Neural cell (in vitro differentiated cells): ENCODE measurements at regions not wholly inside any gene's neighbourhood (a gene's known extent, or its start where the extent isn't known, plus 50 kb on each side); places are given as distances from the start of the nearest gene placed in this dataset.

Source experiments
- H2AFZ ChIP-seq: fragments of 200-600, 300-800 bp; sonication (generic), shearing (Covaris generic); 2 replicates; pipeline ENCODE4 v1.6.0; 2014; ENCODE audit warnings: low read depth, mild to moderate bottlenecking, antibody characterized with exemption, low read length, moderate library complexity
- H3F3A ChIP-seq: fragments of 200-600 bp; shearing (Covaris generic); 2 replicates; pipeline ENCODE4 v1.6.1; 2016; ENCODE audit warnings: mild to moderate bottlenecking, moderate library complexity, mixed read lengths, antibody characterized with exemption, low read length; ENCODE audit not compliant: insufficient read depth, poor library complexity, severe bottlenecking
- H3K27ac ChIP-seq: fragments of 200-600, 300-800 bp; sonication (generic), shearing (Covaris generic); 2 replicates; pipeline ENCODE4 v1.5.1; 2014; ENCODE audit warnings: mild to moderate bottlenecking, low read length, moderate library complexity
- H3K27me3 ChIP-seq: fragments of 300-800, 200-600 bp; sonication (generic), shearing (Covaris generic); 2 replicates; pipeline ENCODE4 v1.6.0; 2014; ENCODE audit warnings: mild to moderate bottlenecking, low read depth, low read length, moderate library complexity; ENCODE audit not compliant: insufficient read depth
- H3K36me3 ChIP-seq: fragments of 300-800, 200-600 bp; sonication (generic), shearing (Covaris generic); 2 replicates; pipeline ENCODE4 v1.5.1; 2014; ENCODE audit warnings: mild to moderate bottlenecking, antibody characterized with exemption, low read length, moderate library complexity; ENCODE audit not compliant: insufficient read depth
- H3K4me2 ChIP-seq: fragments of 300-800, 200-600 bp; sonication (generic), shearing (Covaris generic); 2 replicates; pipeline ENCODE4 v1.6.0; 2014; ENCODE audit warnings: mild to moderate bottlenecking, low read length
- H3K4me3 ChIP-seq: fragments of 300-800, 200-600 bp; sonication (generic), shearing (Covaris generic); 2 replicates; pipeline ENCODE4 v1.5.1; 2014; ENCODE audit warnings: mild to moderate bottlenecking, low read length, moderate library complexity
- H3K79me2 ChIP-seq: fragments of 200-600 bp; shearing (Covaris generic); replicated peaks from 2 replicates; pipeline ENCODE4 v1.6.0; 2014; ENCODE audit warnings: mild to moderate bottlenecking, low read length, moderate library complexity; ENCODE audit not compliant: insufficient read depth
- H3K9ac ChIP-seq: fragments of 300-800, 200-600 bp; sonication (generic), shearing (Covaris generic); 2 replicates; pipeline ENCODE4 v1.6.1; 2016; ENCODE audit warnings: mild to moderate bottlenecking, low read length, mixed read lengths
- H3K9me2 ChIP-seq: fragments of 200-600 bp; shearing (Covaris generic); 2 replicates; pipeline ENCODE4 v1.6.1; 2016; ENCODE audit warnings: mild to moderate bottlenecking, low read length, mixed read lengths; ENCODE audit not compliant: insufficient read depth
- H3K9me3 ChIP-seq: fragments of 200-600, 300-800 bp; sonication (generic), shearing (Covaris generic); 2 replicates; pipeline ENCODE4 v1.6.1; 2016; ENCODE audit warnings: mild to moderate bottlenecking, mixed run types, low read length, moderate library complexity, mixed read lengths
- H4K20me1 ChIP-seq: fragments of 200-600 bp; shearing (Covaris generic); 2 replicates; pipeline ENCODE4 v1.6.1; 2016; ENCODE audit warnings: mild to moderate bottlenecking, mixed run types; ENCODE audit not compliant: insufficient read depth
- EP300 ChIP-seq: fragments of 450-650 bp; conservative IDR thresholded peaks from 2 replicates; pipeline ENCODE4 v1.6.1; 2014; ENCODE audit warnings: antibody characterized with exemption, mild to moderate bottlenecking, moderate library complexity; ENCODE audit not compliant: poor library complexity, severe bottlenecking
- EZH2 ChIP-seq: fragments of 200-600, 300-800 bp; shearing (Covaris generic), sonication (generic); IDR thresholded peaks from 2 replicates; pipeline ENCODE4 v1.6.1; 2014; ENCODE audit warnings: antibody characterized with exemption, low read length, borderline replicate concordance, mild to moderate bottlenecking; ENCODE audit not compliant: insufficient read depth, poor library complexity, severe bottlenecking
- MXI1 ChIP-seq: fragments of 450-650 bp; conservative IDR thresholded peaks from 2 replicates; pipeline ENCODE4 v1.6.1; 2014; ENCODE audit warnings: antibody characterized with exemption, mild to moderate bottlenecking; ENCODE audit not compliant: poor library complexity, severe bottlenecking
- POLR2AphosphoS5 ChIP-seq: IDR thresholded peaks from 2 replicates; pipeline ENCODE4 v1.6.1; 2012
- RAD21 ChIP-seq: fragments of 450-650 bp; conservative IDR thresholded peaks from 2 replicates; pipeline ENCODE4 v1.6.1; 2014; ENCODE audit warnings: antibody characterized with exemption, mild to moderate bottlenecking, moderate library complexity
- SMC3 ChIP-seq: fragments of 450-650 bp; conservative IDR thresholded peaks from 2 replicates; pipeline ENCODE4 v1.6.1; 2014; ENCODE audit warnings: antibody characterized with exemption, mild to moderate bottlenecking, moderate library complexity; ENCODE audit not compliant: poor library complexity
- TAF1 ChIP-seq: IDR thresholded peaks from 2 replicates; pipeline ENCODE4 v1.6.1; 2012; ENCODE audit warnings: low read depth
- TF ChIP-seq, protein P1 (sequence below): IDR thresholded peaks from 2 replicates; pipeline ENCODE4 v1.6.1; 2012; ENCODE audit warnings: borderline replicate concordance
- TF ChIP-seq, protein P2 (sequence below): fragments of 450-650 bp; IDR thresholded peaks from 2 replicates; pipeline ENCODE4 v1.5.1; 2014; ENCODE audit warnings: antibody characterized with exemption, mild to moderate bottlenecking, moderate library complexity; ENCODE audit not compliant: poor library complexity, severe bottlenecking

DNA sequence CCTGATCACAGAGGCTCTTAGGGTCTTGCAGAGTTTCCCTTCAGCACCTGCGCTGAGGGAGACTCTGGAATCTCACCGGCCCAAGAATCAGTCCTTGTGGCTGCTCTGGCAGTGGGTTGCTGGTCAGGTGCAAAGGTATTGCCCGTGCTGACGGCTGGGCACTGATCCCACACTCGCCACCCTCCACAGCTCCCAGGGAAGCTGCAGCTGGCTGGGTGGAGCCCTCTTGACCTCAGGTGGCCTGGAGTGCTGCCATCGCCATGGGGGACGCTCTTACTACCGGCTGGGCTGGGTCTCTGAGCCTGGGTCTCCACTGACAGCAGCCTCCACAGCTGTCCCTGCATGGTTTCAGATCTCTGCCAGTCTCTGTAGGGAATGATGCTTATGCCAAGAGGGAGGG, 52.6 kb upstream of the EPHB3 start:
- H4K20me1 ChIP-seq: no peaks in the 10 kb centered on the region
- H3K9me3 ChIP-seq: no peaks in the 10 kb centered on the region
- H3K27ac ChIP-seq: no peak overlapping the region
- peaks cover 27% of the 10 kb centered on the region for H3K27me3 ChIP-seq
- no peaks in the 10 kb centered on the region for H3K36me3 ChIP-seq
- no peak overlapping the region for H2AFZ ChIP-seq
- no peaks in the 10 kb centered on the region for H3K79me2 ChIP-seq
- TF ChIP-seq RAD21 (no peak), SMC3 (no peak), MXI1 (no peak), EZH2 (no peak), POLR2AphosphoS5 (no peak), EP300 (no peak), TAF1 (no peak)
- TF ChIP-seq, protein P1, sequence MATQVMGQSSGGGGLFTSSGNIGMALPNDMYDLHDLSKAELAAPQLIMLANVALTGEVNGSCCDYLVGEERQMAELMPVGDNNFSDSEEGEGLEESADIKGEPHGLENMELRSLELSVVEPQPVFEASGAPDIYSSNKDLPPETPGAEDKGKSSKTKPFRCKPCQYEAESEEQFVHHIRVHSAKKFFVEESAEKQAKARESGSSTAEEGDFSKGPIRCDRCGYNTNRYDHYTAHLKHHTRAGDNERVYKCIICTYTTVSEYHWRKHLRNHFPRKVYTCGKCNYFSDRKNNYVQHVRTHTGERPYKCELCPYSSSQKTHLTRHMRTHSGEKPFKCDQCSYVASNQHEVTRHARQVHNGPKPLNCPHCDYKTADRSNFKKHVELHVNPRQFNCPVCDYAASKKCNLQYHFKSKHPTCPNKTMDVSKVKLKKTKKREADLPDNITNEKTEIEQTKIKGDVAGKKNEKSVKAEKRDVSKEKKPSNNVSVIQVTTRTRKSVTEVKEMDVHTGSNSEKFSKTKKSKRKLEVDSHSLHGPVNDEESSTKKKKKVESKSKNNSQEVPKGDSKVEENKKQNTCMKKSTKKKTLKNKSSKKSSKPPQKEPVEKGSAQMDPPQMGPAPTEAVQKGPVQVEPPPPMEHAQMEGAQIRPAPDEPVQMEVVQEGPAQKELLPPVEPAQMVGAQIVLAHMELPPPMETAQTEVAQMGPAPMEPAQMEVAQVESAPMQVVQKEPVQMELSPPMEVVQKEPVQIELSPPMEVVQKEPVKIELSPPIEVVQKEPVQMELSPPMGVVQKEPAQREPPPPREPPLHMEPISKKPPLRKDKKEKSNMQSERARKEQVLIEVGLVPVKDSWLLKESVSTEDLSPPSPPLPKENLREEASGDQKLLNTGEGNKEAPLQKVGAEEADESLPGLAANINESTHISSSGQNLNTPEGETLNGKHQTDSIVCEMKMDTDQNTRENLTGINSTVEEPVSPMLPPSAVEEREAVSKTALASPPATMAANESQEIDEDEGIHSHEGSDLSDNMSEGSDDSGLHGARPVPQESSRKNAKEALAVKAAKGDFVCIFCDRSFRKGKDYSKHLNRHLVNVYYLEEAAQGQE: no peak
- no peaks in the 10 kb centered on the region for H3F3A ChIP-seq
- no peak overlapping the region for H3K4me3 ChIP-seq
- H3K4me2 ChIP-seq: no peak overlapping the region
- no peak overlapping the region for H3K9ac ChIP-seq
- no peaks in the 10 kb centered on the region for H3K9me2 ChIP-seq

DNA sequence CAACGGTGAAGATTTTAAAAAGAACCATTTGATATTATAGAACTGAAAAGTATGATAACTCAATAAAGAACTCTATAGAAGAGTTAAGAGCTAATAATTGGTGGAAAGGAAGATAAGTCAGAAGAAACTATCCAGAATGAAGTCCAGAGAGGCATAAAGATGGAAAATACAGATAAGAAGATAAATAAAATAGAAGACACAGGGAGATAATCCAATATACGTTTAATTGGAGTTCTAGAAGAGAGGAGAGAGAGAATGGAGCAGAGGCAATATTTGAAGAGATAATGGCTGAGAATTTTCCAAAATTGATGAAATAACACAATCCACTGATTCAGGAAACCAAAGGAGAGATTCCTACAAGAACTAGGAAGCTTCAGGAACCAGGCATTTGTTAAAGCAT, 49.8 kb upstream of the EPHB3 start:
- peaks cover 35% of the 10 kb centered on the region for H3K27me3 ChIP-seq

More for the DNA sequence above, 49.8 kb upstream of the EPHB3 start:
- no peaks in the 10 kb centered on the region for H3K9me2 ChIP-seq
- H3K9ac ChIP-seq: no peak overlapping the region
- H4K20me1 ChIP-seq: no peaks in the 10 kb centered on the region
- H3K27ac ChIP-seq: no peak overlapping the region
- H3K4me3 ChIP-seq: no peak overlapping the region
- H3K79me2 ChIP-seq: no peaks in the 10 kb centered on the region
- no peak for TF ChIP-seq POLR2AphosphoS5
- no peak for TF ChIP-seq TAF1
- TF ChIP-seq, protein P2, sequence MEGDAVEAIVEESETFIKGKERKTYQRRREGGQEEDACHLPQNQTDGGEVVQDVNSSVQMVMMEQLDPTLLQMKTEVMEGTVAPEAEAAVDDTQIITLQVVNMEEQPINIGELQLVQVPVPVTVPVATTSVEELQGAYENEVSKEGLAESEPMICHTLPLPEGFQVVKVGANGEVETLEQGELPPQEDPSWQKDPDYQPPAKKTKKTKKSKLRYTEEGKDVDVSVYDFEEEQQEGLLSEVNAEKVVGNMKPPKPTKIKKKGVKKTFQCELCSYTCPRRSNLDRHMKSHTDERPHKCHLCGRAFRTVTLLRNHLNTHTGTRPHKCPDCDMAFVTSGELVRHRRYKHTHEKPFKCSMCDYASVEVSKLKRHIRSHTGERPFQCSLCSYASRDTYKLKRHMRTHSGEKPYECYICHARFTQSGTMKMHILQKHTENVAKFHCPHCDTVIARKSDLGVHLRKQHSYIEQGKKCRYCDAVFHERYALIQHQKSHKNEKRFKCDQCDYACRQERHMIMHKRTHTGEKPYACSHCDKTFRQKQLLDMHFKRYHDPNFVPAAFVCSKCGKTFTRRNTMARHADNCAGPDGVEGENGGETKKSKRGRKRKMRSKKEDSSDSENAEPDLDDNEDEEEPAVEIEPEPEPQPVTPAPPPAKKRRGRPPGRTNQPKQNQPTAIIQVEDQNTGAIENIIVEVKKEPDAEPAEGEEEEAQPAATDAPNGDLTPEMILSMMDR: no peak
- no peak for TF ChIP-seq RAD21
- TF ChIP-seq EZH2: no peak
- TF ChIP-seq, protein P1: no peak
- TF ChIP-seq EP300: no peak
- no peak for TF ChIP-seq SMC3
- no peak for TF ChIP-seq MXI1
- H3K9me3 ChIP-seq: no peaks in the 10 kb centered on the region
- H3K4me2 ChIP-seq: no peak overlapping the region
- H3F3A ChIP-seq: no peaks in the 10 kb centered on the region
- H3K36me3 ChIP-seq: no peaks in the 10 kb centered on the region
- H2AFZ ChIP-seq: no peak overlapping the region
